OCI-LY3 (cell line): ENCODE measurements at regions not wholly inside any gene's neighbourhood (a gene's known extent, or its start where the extent isn't known, plus 50 kb on each side); places are given as distances from the start of the nearest gene placed in this dataset.

Experiments
- CTCF ChIP-seq: fragments of 200-600, 300-600 bp; sonication (generic); IDR thresholded peaks from 2 replicates; pipeline ENCODE4 v1.5.1; 2014; ENCODE audit warnings: antibody characterized with exemption, low read length, low read depth
- EZH2phosphoT487 ChIP-seq: fragments of 200-600 bp; shearing (Covaris generic); IDR thresholded peaks from 2 replicates; pipeline ENCODE4 v1.6.1; 2018; ENCODE audit warnings: antibody characterized with exemption, mixed run types, low read depth

DNA sequence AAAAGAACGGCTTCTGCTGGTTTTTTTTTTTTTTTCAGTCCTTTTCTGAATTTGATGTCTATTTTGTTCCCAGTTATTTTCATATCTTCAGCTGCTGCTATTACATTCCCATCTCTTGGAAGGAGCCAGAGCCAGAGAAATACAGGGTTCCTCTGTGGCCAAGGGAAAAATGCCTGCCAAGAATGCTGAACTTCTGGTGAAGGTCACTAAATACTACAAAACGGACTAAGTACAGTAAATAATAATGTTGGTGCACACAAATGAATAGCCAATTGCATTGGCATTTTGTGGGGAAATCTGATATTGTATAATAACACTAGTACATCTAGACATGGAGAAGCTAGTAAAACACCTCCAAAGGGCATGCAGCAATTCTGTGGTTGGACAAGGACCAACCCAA lies 56.3 kb upstream of the ZEB1 start:
- no peak for TF ChIP-seq CTCF
- no peak for TF ChIP-seq EZH2phosphoT487
